ENCODE measurements at regions not wholly inside any gene's neighbourhood (a gene's known extent, or its start where the extent isn't known, plus 50 kb on each side); places are given as distances from the start of the nearest gene placed in this dataset.

DNA sequence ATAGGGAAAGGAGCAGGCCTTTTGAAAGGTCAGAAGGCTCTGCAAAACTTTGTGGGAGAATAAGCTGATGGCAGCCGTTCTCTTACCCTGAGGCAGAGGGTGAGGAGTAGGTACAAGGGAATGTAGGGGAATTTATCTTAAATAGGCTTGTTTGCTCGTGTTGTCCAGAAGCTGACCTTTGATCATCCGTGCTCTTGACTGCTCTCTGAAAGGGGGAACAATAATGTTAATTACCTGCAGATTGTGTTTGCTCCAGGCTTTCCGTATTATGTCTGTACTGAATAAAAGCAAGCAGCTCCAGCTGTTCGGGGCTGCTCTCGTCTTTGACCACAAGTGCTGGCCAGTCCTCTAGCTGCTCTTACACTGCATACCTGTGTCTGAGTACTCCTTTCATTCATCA is 116.3 kb downstream of the ZNF429 start:
- Histone ChIP-seq H4K20me1 (ENCODE audit: control insufficient read depth, insufficient read depth) (no peaks in the 10 kb centered on the region), H3K27me3 (replicated peaks in 1 of 2; ENCODE audit: control insufficient read depth in 2 of 2, insufficient read depth in 2 of 2, low read length in 1 of 2) (no peaks in the 10 kb centered on the region), H3K4me2 (ENCODE audit: control insufficient read depth, insufficient read depth) (no peak overlapping the region), H3K4me3 (no peak overlapping the region), H3K9ac (ENCODE audit: control insufficient read depth, insufficient read depth, low read length) (no peak overlapping the region), H3K4me1 (ENCODE audit: control insufficient read depth, insufficient read depth, low read length) (no peaks in the 10 kb centered on the region), H2AFZ (ENCODE audit: control insufficient read depth, low read depth, low read length) (no peak overlapping the region), H3K9me3 (replicated peaks; ENCODE audit: control insufficient read depth, insufficient read depth, low read length) (no peaks in the 10 kb centered on the region; the same call in 2 of the 3 replicates), H3K27ac (ENCODE audit: control insufficient read depth, insufficient read depth) (no peak overlapping the region), H3K36me3 (ENCODE audit: control insufficient read depth in 2 of 2, insufficient read depth in 2 of 2, low read length in 1 of 2) (no peaks in the 10 kb centered on the region), H3K79me2 (ENCODE audit: control insufficient read depth, insufficient read depth, low read length) (no peaks in the 10 kb centered on the region)
- ChIA-PET CTCF (no interaction called here), POLR2A (no interaction called here), SMC1A (ENCODE audit: uncharacterized antibody, unreplicated experiment) (no interaction called here), RAD21 (ENCODE audit: unreplicated experiment) (no interaction called here)
- no TSS peak for BruUV-seq (replicated peaks)
- intact Hi-C loops (cut with micrococcal nuclease; ENCODE audit: unreplicated experiment): no loop called here
- ATAC-seq (no peak), FAIRE-seq (no peak), DNase-seq (ENCODE audit: low read depth, low spot score) (no peak)
- in situ Hi-C loops (cut with MboI): no loop called here
- TF ChIP-seq SRF (IDR thresholded peaks at IDR 0.05; ENCODE audit: low read depth in 2 of 2, low read length in 2 of 2) (no peak), ZBED1 (IDR thresholded peaks at IDR 0.05; ENCODE audit: borderline replicate concordance) (no peak), TCF3 (IDR thresholded peaks at IDR 0.05; ENCODE audit: borderline replicate concordance, insufficient read depth, low read depth, low read length) (no peak), RELA (IDR thresholded peaks at IDR 0.05; ENCODE audit: borderline replicate concordance, partially characterized antibody) (no peak), SREBF1 (IDR thresholded peaks at IDR 0.05; ENCODE audit: low read length) (no peak), RBBP5 (conservative IDR thresholded peaks at IDR 0.05) (no peak), MTA3 (IDR thresholded peaks at IDR 0.05; ENCODE audit: borderline replicate concordance, low read length) (no peak), MEF2B (IDR thresholded peaks at IDR 0.05; ENCODE audit: partially characterized antibody, poor library complexity, severe bottlenecking) (no peak), FOXK2 (IDR thresholded peaks at IDR 0.05) (no peak), NKRF (conservative IDR thresholded peaks at IDR 0.05) (no peak), YY1 (IDR thresholded peaks at IDR 0.05; ENCODE audit: low read depth, low read length) (no peak), SP1 (IDR thresholded peaks at IDR 0.05; ENCODE audit: low read depth, low read length) (no peak), E2F8 (IDR thresholded peaks at IDR 0.05; ENCODE audit: low read depth, partially characterized antibody) (no peak), ASH2L (IDR thresholded peaks at IDR 0.05; ENCODE audit: borderline replicate concordance, low read depth) (no peak), EGR1 (IDR thresholded peaks at IDR 0.05; ENCODE audit: borderline replicate concordance in 1 of 2, low read depth in 2 of 2, low read length in 2 of 2) (no peak), CREM (IDR thresholded peaks at IDR 0.05; ENCODE audit: low read depth) (no peak), SIX5 (IDR thresholded peaks at IDR 0.05; ENCODE audit: low read depth, low read length, severe bottlenecking) (no peak)
- WGBS (ENCODE audit: insufficient coverage, insufficient replicate concordance, low lambda C conversion rate, missing lambda C conversion rate): 9% methylated on average over 6 of the region's 6 CpGs

Measured in GM12878 (cell line).